Right lobe of liver (tissue), 4 donors: ENCODE measurements at regions not wholly inside any gene's neighbourhood (a gene's known extent, or its start where the extent isn't known, plus 50 kb on each side); places are given as distances from the start of the nearest gene placed in this dataset.

ENCODE experiments used
- CTCF ChIP-seq, 4 donors: fragments of 200-600 bp in 3 of 4; fragments of 450-650 bp in 1 of 4; IDR thresholded peaks; one replicate each; pipeline versions ENCODE4 v1.5.1 to v1.8.0; 2016 to 2022; ENCODE audit warnings: antibody characterized with exemption in 4 of 4, mild to moderate bottlenecking in 2 of 4
- POLR2A ChIP-seq: fragments of 450-650 bp; IDR thresholded peaks from one replicate; pipeline ENCODE4 v1.6.1; 2017; ENCODE audit warnings: antibody characterized with exemption, mild to moderate bottlenecking
- donor health status: DM: no; HTN: no; CAD: no.
- donor health status: DM: no; HTN: no; CAD: no.
- donor health status: DM: no; HTN: yes; CAD: no.

GRCh38 chr12:18888047-18888446, 150.1 kb downstream of the CAPZA3 start:
- no peak for TF ChIP-seq POLR2A
- no peak for TF ChIP-seq CTCF (IDR thresholded peaks at IDR 0.05)
